Peyer's patch (tissue), 4 donors: ENCODE measurements at regions not wholly inside any gene's neighbourhood (a gene's known extent, or its start where the extent isn't known, plus 50 kb on each side); places are given as distances from the start of the nearest gene placed in this dataset.

Experiments
- DNase-seq, 3 donors: peaks; one replicate each; pipeline ENCODE4 v3.0.0-alpha.2; 2017 to 2019
- H3K27ac ChIP-seq, 4 donors: fragments of 200-600 bp; sonication (generic); one replicate each; pipeline ENCODE4 v1.5.1; 2016 to 2019
- H3K27me3 ChIP-seq, 2 donors: fragments of 200-600 bp; sonication (generic); one replicate each; pipeline ENCODE4 v1.5.1; 2019
- H3K36me3 ChIP-seq, 3 donors: fragments of 200-600 bp; sonication (generic); one replicate each; pipeline ENCODE4 v1.5.1; 2016 to 2019
- H3K4me1 ChIP-seq, 4 donors: fragments of 200-600 bp; sonication (generic); one replicate each; pipeline ENCODE4 v1.5.1; 2016 to 2019
- H3K4me3 ChIP-seq, 4 donors: fragments of 200-600 bp; sonication (generic); 1 replicate in 3 of 4; 2 replicates in 1 of 4; pipeline ENCODE4 v1.5.1; 2016 to 2019; ENCODE audit warnings: mild to moderate bottlenecking in 1 of 4
- H3K9me3 ChIP-seq, 4 donors: fragments of 200-600 bp; sonication (generic); one replicate each; pipeline ENCODE4 v1.5.1; 2016 to 2019; ENCODE audit warnings: mild to moderate bottlenecking in 1 of 4
- CTCF ChIP-seq, 6 experiments: fragments of 450-650 bp in 4 of 6; fragments of 200-600 bp in 2 of 6; sonication (generic) in 1 of 6; IDR thresholded peaks; one replicate each; pipeline ENCODE4 v1.5.1; 2017 to 2019; ENCODE audit warnings: antibody characterized with exemption in 6 of 6, mild to moderate bottlenecking in 3 of 6, moderate library complexity in 1 of 6
- POLR2A ChIP-seq, 2 donors: fragments of 450-650 bp; IDR thresholded peaks; one replicate each; pipeline ENCODE4 v1.5.1; 2017; ENCODE audit warnings: antibody characterized with exemption in 2 of 2, mild to moderate bottlenecking in 2 of 2, moderate library complexity in 2 of 2

DNA sequence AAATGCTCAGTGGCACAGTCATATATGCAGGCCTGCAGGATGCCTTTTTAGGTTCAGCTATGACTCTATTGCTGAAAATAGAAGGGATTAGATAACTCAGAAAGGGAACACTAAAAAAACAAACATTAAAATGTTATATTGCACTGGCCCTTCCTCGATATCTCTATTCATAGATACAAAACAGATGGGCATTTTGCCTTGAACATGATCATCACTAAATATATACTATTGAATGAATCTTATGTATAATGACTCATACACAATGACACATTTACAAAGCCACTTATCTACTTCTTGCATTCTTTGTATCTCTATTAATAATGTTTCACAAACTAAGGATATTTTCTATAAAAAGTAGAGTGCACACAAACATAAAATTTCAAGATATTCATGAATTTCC is 2352.8 kb upstream of the RAG2 start:
- Histone ChIP-seq H3K4me3 (no peak overlapping the region), H3K9me3 (no peaks in the 10 kb centered on the region), H3K27me3 (no peaks in the 10 kb centered on the region), H3K27ac (no peak overlapping the region), H3K36me3 (no peaks in the 10 kb centered on the region), H3K4me1 (no peaks in the 10 kb centered on the region)
- TF ChIP-seq CTCF (IDR thresholded peaks at IDR 0.05) (no peak), POLR2A (IDR thresholded peaks at IDR 0.05) (no peak)
- no peak for DNase-seq

GRCh38 chr11:38948392-38948791 is 2350.4 kb upstream of the RAG2 start:
- no peaks in the 10 kb centered on the region for H3K9me3 ChIP-seq

DNA sequence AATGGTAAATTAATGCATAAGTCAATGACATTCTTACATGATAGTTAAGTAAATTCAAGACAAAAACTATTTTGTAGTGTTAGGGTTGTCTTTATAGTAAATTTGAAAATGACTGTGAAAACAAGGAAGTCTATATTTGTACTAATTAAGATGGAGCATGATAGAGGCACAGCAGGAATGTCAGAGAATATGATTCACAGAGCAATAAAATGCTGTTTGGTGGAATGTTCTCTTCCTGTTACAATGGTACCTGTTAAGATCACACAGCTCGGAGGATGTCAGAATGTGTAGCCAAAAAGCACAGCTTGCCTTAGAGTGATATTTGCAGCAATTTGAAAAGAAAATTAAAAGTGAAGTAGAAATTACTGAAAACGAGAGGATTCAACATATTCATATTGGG is 2339.7 kb upstream of the RAG2 start:
- Histone ChIP-seq H3K4me3 (no peak overlapping the region), H3K9me3 (no peaks in the 10 kb centered on the region), H3K27ac (no peak overlapping the region), H3K27me3 (no peaks in the 10 kb centered on the region), H3K4me1 (no peaks in the 10 kb centered on the region), H3K36me3 (no peaks in the 10 kb centered on the region)
- DNase-seq, result no peak
- no peak for TF ChIP-seq CTCF (IDR thresholded peaks at IDR 0.05)
- no peak for TF ChIP-seq POLR2A (IDR thresholded peaks at IDR 0.05)

More at GRCh38 chr11:38948392-38948791, 2350.4 kb upstream of the RAG2 start:
- Histone ChIP-seq H3K27me3 (no peaks in the 10 kb centered on the region), H3K27ac (no peak overlapping the region), H3K4me3 (no peak overlapping the region), H3K4me1 (no peaks in the 10 kb centered on the region), H3K36me3 (no peaks in the 10 kb centered on the region)
- TF ChIP-seq CTCF (IDR thresholded peaks at IDR 0.05) (no peak), POLR2A (IDR thresholded peaks at IDR 0.05) (no peak)
- DNase-seq, result no peak

- H3K36me3 ChIP-seq, result no peaks in the 10 kb centered on the region
- H3K27me3 ChIP-seq, result no peaks in the 10 kb centered on the region
- DNase-seq, result no peak
- H3K9me3 ChIP-seq, result no peaks in the 10 kb centered on the region
- no peaks in the 10 kb centered on the region for H3K4me1 ChIP-seq
- no peak overlapping the region for H3K4me3 ChIP-seq
- no peak overlapping the region for H3K27ac ChIP-seq
- TF ChIP-seq POLR2A (IDR thresholded peaks at IDR 0.05), result no peak
- TF ChIP-seq CTCF (IDR thresholded peaks at IDR 0.05), result no peak
These were observed 2337.9 kb upstream of the RAG2 start for GRCh38 chr11:38935941-38936340.

- TF ChIP-seq POLR2A (IDR thresholded peaks at IDR 0.05), result no peak
- no peak for TF ChIP-seq CTCF (IDR thresholded peaks at IDR 0.05)
- H3K4me3 ChIP-seq, result no peak overlapping the region
- no peak for DNase-seq
- H3K36me3 ChIP-seq, result no peaks in the 10 kb centered on the region
- no peak overlapping the region for H3K27ac ChIP-seq
- no peaks in the 10 kb centered on the region for H3K4me1 ChIP-seq
- no peaks in the 10 kb centered on the region for H3K9me3 ChIP-seq
- H3K27me3 ChIP-seq, result no peaks in the 10 kb centered on the region
These were observed 2330.0 kb upstream of the RAG2 start for GRCh38 chr11:38927993-38928392.

DNA sequence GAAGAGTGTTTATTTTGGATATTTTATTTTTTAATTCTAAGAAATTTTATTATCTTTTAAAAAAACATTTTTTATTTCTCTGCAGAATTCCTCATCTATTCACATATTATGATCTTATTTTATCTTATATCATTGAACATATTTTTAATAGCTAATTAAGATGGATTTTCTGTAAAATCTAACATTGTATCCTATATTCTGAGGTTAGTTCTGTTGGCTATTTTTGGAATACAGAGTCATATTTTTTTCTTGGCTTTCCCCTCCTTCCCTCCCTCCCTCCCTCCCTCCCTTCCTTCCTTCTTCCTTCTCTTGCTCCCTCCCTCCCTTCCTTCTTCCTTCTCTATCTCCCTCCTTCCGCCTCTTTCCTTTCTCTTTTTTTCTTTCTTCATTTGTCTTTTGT is 2326.6 kb upstream of the RAG2 start:
- Histone ChIP-seq H3K4me1 (no peaks in the 10 kb centered on the region), H3K36me3 (no peaks in the 10 kb centered on the region), H3K9me3 (no peaks in the 10 kb centered on the region), H3K27me3 (no peaks in the 10 kb centered on the region), H3K27ac (no peak overlapping the region), H3K4me3 (no peak overlapping the region)
- TF ChIP-seq POLR2A (IDR thresholded peaks at IDR 0.05) (no peak), CTCF (IDR thresholded peaks at IDR 0.05) (no peak)
- no peak for DNase-seq
